ENCODE measurements at regions not wholly inside any gene's neighbourhood (a gene's known extent, or its start where the extent isn't known, plus 50 kb on each side); places are given as distances from the start of the nearest gene placed in this dataset.

DNA sequence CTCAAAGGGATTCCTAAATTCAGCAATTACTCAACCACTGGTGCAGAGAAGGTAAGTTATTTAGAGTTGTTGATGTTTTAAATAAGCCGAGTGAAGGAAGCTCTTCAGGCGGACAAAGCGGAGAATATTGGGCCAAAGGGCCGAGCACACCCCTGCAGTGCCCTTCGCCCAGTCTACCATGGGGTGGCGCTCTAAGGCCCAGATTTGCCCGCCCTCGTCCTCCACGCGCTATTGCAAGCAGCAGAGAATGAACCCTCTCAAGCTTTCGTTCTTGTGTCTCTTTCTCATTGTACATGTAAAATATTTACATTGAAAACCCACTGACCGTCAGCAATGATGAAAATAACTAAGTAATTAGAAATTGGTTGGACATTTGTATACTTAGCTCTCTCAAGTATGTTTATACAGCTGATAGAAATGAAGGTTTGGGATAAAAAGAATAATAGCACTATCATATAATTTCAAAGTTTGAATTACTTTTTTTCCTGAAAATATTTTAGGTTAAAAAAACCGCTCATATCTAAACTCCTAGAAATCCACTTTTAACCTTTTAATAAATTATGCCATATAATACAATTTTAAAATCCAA is 195.0 kb upstream of the CEP162 start:
- H2AFZ ChIP-seq (ENCODE audit: low read length, unreplicated experiment) = no peak overlapping the region
- H3K36me3 ChIP-seq (ENCODE audit: insufficient read depth, low read length) = no peaks in the 10 kb centered on the region
- H3K27ac ChIP-seq (ENCODE audit: low read depth, low read length) = no peak overlapping the region
- no peaks in the 10 kb centered on the region for H3K27me3 ChIP-seq (ENCODE audit: insufficient read depth, low read length)
- H3K4me3 ChIP-seq (ENCODE audit: low read depth, low read length) = no peak overlapping the region
- peaks cover 4% of the 10 kb centered on the region for H3K4me1 ChIP-seq (ENCODE audit: control insufficient read depth, insufficient read depth, low read length, unreplicated experiment)
- no peaks in the 10 kb centered on the region for H3K79me2 ChIP-seq (ENCODE audit: control insufficient read depth, insufficient read depth, low read length, unreplicated experiment)

- no peak overlapping the region for H2AFZ ChIP-seq (ENCODE audit: low read length, unreplicated experiment)
These were observed 193.6 kb upstream of the CEP162 start for GRCh38 chr6:84421031-84421430.

DNA sequence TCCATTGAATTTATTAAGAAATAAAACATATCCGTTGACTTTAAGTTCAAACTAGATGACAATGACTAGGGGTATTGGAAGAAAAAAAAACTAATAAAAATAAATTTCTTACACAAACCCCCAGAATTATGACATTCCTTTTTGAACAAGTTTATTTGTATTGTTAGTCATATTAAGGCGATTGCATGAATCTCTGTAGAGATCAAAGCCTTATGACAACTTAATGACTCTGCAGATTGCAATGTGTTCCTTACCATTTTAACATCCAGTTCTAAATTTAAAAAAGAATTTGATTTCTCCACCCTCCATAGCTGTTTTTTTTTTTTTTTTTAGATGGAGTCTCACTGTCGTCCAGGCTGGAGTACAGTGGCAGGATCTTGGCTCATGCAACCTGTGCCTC is 189.8 kb upstream of the CEP162 start:
- Histone ChIP-seq H3K4me1 (ENCODE audit: control insufficient read depth, insufficient read depth, low read length, unreplicated experiment) (peaks cover 23% of the 10 kb centered on the region), H3K36me3 (ENCODE audit: insufficient read depth, low read length) (no peaks in the 10 kb centered on the region), H2AFZ (ENCODE audit: low read length, unreplicated experiment) (no peak overlapping the region), H3K4me3 (ENCODE audit: low read depth, low read length) (no peak overlapping the region), H3K27ac (ENCODE audit: low read depth, low read length) (peak overlapping the region; percentile 69), H3K27me3 (ENCODE audit: insufficient read depth, low read length) (no peaks in the 10 kb centered on the region), H3K79me2 (ENCODE audit: control insufficient read depth, insufficient read depth, low read length, unreplicated experiment) (no peaks in the 10 kb centered on the region)

More at GRCh38 chr6:84421031-84421430, 193.6 kb upstream of the CEP162 start:
- no peaks in the 10 kb centered on the region for H3K36me3 ChIP-seq (ENCODE audit: insufficient read depth, low read length)
- peaks cover 14% of the 10 kb centered on the region for H3K4me1 ChIP-seq (ENCODE audit: control insufficient read depth, insufficient read depth, low read length, unreplicated experiment)
- H3K79me2 ChIP-seq (ENCODE audit: control insufficient read depth, insufficient read depth, low read length, unreplicated experiment) = no peaks in the 10 kb centered on the region
- H3K27me3 ChIP-seq (ENCODE audit: insufficient read depth, low read length) = no peaks in the 10 kb centered on the region
- H3K27ac ChIP-seq (ENCODE audit: low read depth, low read length) = no peak overlapping the region
- H3K4me3 ChIP-seq (ENCODE audit: low read depth, low read length) = no peak overlapping the region

GRCh38 chr6:84416043-84416657 is 188.7 kb upstream of the CEP162 start:
- H3K4me1 ChIP-seq (ENCODE audit: control insufficient read depth, insufficient read depth, low read length, unreplicated experiment) = peaks cover 29% of the 10 kb centered on the region
- H3K27ac ChIP-seq (ENCODE audit: low read depth, low read length) = peak overlapping the region; percentile 28
- no peaks in the 10 kb centered on the region for H3K79me2 ChIP-seq (ENCODE audit: control insufficient read depth, insufficient read depth, low read length, unreplicated experiment)
- no peak overlapping the region for H2AFZ ChIP-seq (ENCODE audit: low read length, unreplicated experiment)
- H3K4me3 ChIP-seq (ENCODE audit: low read depth, low read length) = no peak overlapping the region
- H3K27me3 ChIP-seq (ENCODE audit: insufficient read depth, low read length) = no peaks in the 10 kb centered on the region
- no peaks in the 10 kb centered on the region for H3K36me3 ChIP-seq (ENCODE audit: insufficient read depth, low read length)

GRCh38 chr6:84415517-84415916 is 188.1 kb upstream of the CEP162 start:
- no peak overlapping the region for H3K27ac ChIP-seq (ENCODE audit: low read depth, low read length)
- no peaks in the 10 kb centered on the region for H3K79me2 ChIP-seq (ENCODE audit: control insufficient read depth, insufficient read depth, low read length, unreplicated experiment)
- no peaks in the 10 kb centered on the region for H3K27me3 ChIP-seq (ENCODE audit: insufficient read depth, low read length)
- H3K36me3 ChIP-seq (ENCODE audit: insufficient read depth, low read length) = no peaks in the 10 kb centered on the region
- peaks cover 33% of the 10 kb centered on the region for H3K4me1 ChIP-seq (ENCODE audit: control insufficient read depth, insufficient read depth, low read length, unreplicated experiment)
- H3K4me3 ChIP-seq (ENCODE audit: low read depth, low read length) = no peak overlapping the region
- H2AFZ ChIP-seq (ENCODE audit: low read length, unreplicated experiment) = no peak overlapping the region

DNA sequence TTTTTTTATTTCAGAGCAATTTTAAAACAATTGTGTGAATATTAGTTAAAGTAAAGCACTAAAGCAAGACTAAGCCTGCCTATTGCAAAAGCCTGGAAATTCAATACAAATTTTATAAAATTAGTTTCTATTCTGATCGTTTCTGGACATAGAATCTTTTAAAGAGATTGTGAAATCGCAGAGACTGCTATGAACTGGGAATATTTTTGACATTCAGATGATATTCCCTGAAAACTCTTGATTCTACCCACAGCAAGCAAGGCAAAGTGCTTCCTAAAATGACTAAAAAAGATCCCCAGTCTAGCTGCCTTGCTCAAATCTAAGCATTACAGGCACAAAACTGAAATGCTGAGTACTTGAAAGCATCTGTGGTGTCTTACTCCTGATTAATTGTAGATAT is 187.6 kb upstream of the CEP162 start:
- H3K4me1 ChIP-seq (ENCODE audit: control insufficient read depth, insufficient read depth, low read length, unreplicated experiment) = peaks cover 33% of the 10 kb centered on the region

GRCh38 chr6:84414531-84414930 is 187.1 kb upstream of the CEP162 start:
- H3K4me1 ChIP-seq (ENCODE audit: control insufficient read depth, insufficient read depth, low read length, unreplicated experiment) = peaks cover 33% of the 10 kb centered on the region
- no peak overlapping the region for H3K27ac ChIP-seq (ENCODE audit: low read depth, low read length)
- no peak overlapping the region for H2AFZ ChIP-seq (ENCODE audit: low read length, unreplicated experiment)
- no peaks in the 10 kb centered on the region for H3K79me2 ChIP-seq (ENCODE audit: control insufficient read depth, insufficient read depth, low read length, unreplicated experiment)
- H3K4me3 ChIP-seq (ENCODE audit: low read depth, low read length) = no peak overlapping the region
- H3K36me3 ChIP-seq (ENCODE audit: insufficient read depth, low read length) = no peaks in the 10 kb centered on the region
- H3K27me3 ChIP-seq (ENCODE audit: insufficient read depth, low read length) = no peaks in the 10 kb centered on the region

More for the DNA sequence above, 187.6 kb upstream of the CEP162 start:
- H2AFZ ChIP-seq (ENCODE audit: low read length, unreplicated experiment) = no peak overlapping the region
- no peaks in the 10 kb centered on the region for H3K27me3 ChIP-seq (ENCODE audit: insufficient read depth, low read length)
- no peaks in the 10 kb centered on the region for H3K79me2 ChIP-seq (ENCODE audit: control insufficient read depth, insufficient read depth, low read length, unreplicated experiment)
- no peak overlapping the region for H3K27ac ChIP-seq (ENCODE audit: low read depth, low read length)
- H3K36me3 ChIP-seq (ENCODE audit: insufficient read depth, low read length) = no peaks in the 10 kb centered on the region
- H3K4me3 ChIP-seq (ENCODE audit: low read depth, low read length) = no peak overlapping the region

- H3K36me3 ChIP-seq (ENCODE audit: insufficient read depth, low read length) = no peaks in the 10 kb centered on the region
- no peak overlapping the region for H3K4me3 ChIP-seq (ENCODE audit: low read depth, low read length)
- H2AFZ ChIP-seq (ENCODE audit: low read length, unreplicated experiment) = no peak overlapping the region
- H3K27me3 ChIP-seq (ENCODE audit: insufficient read depth, low read length) = no peaks in the 10 kb centered on the region
- H3K27ac ChIP-seq (ENCODE audit: low read depth, low read length) = no peak overlapping the region
- peaks cover 20% of the 10 kb centered on the region for H3K4me1 ChIP-seq (ENCODE audit: control insufficient read depth, insufficient read depth, low read length, unreplicated experiment)
- H3K79me2 ChIP-seq (ENCODE audit: control insufficient read depth, insufficient read depth, low read length, unreplicated experiment) = no peaks in the 10 kb centered on the region
These were observed 183.7 kb upstream of the CEP162 start for GRCh38 chr6:84411060-84411629.

GRCh38 chr6:84409911-84410310 is 182.5 kb upstream of the CEP162 start:
- H3K27ac ChIP-seq (ENCODE audit: low read depth, low read length) = no peak overlapping the region
- no peaks in the 10 kb centered on the region for H3K27me3 ChIP-seq (ENCODE audit: insufficient read depth, low read length)
- no peak overlapping the region for H2AFZ ChIP-seq (ENCODE audit: low read length, unreplicated experiment)
- H3K79me2 ChIP-seq (ENCODE audit: control insufficient read depth, insufficient read depth, low read length, unreplicated experiment) = no peaks in the 10 kb centered on the region
- H3K4me1 ChIP-seq (ENCODE audit: control insufficient read depth, insufficient read depth, low read length, unreplicated experiment) = peaks cover 10% of the 10 kb centered on the region
- H3K4me3 ChIP-seq (ENCODE audit: low read depth, low read length) = no peak overlapping the region
- H3K36me3 ChIP-seq (ENCODE audit: insufficient read depth, low read length) = no peaks in the 10 kb centered on the region

DNA sequence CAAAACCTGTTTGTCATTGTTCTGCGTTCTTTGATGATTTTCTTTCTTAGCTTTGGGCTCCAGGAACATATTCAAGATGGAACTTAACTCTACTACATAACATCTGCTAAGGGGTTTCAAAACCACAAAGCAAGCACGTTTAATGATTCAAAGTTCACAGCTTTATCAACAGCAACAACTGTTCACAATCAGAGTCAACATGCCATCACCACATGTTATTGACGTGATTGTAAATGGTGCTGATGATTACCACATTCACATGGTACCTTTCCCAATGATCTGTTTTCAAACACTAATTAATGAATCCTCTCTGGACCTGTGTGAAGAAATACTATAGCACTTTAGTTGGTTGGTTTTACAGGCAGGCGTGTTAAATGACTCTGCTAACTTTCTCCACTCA is 180.6 kb upstream of the CEP162 start:
- Histone ChIP-seq H2AFZ (ENCODE audit: low read length, unreplicated experiment) (no peak overlapping the region), H3K36me3 (ENCODE audit: insufficient read depth, low read length) (no peaks in the 10 kb centered on the region), H3K4me3 (ENCODE audit: low read depth, low read length) (no peak overlapping the region), H3K27ac (ENCODE audit: low read depth, low read length) (no peak overlapping the region), H3K79me2 (ENCODE audit: control insufficient read depth, insufficient read depth, low read length, unreplicated experiment) (no peaks in the 10 kb centered on the region), H3K27me3 (ENCODE audit: insufficient read depth, low read length) (no peaks in the 10 kb centered on the region), H3K4me1 (ENCODE audit: control insufficient read depth, insufficient read depth, low read length, unreplicated experiment) (peaks cover 10% of the 10 kb centered on the region)

GRCh38 chr6:84403545-84403944 is 176.1 kb upstream of the CEP162 start:
- no peaks in the 10 kb centered on the region for H3K27me3 ChIP-seq (ENCODE audit: insufficient read depth, low read length)
- no peak overlapping the region for H3K27ac ChIP-seq (ENCODE audit: low read depth, low read length)
- H2AFZ ChIP-seq (ENCODE audit: low read length, unreplicated experiment) = no peak overlapping the region
- no peak overlapping the region for H3K4me3 ChIP-seq (ENCODE audit: low read depth, low read length)
- H3K36me3 ChIP-seq (ENCODE audit: insufficient read depth, low read length) = no peaks in the 10 kb centered on the region
- no peaks in the 10 kb centered on the region for H3K79me2 ChIP-seq (ENCODE audit: control insufficient read depth, insufficient read depth, low read length, unreplicated experiment)
- H3K4me1 ChIP-seq (ENCODE audit: control insufficient read depth, insufficient read depth, low read length, unreplicated experiment) = no peaks in the 10 kb centered on the region
